ENCODE measurements at regions not wholly inside any gene's neighbourhood (a gene's known extent, or its start where the extent isn't known, plus 50 kb on each side); places are given as distances from the start of the nearest gene placed in this dataset.
"Not testable (repeated sequence)": the region's sequence is repeated elsewhere in the genome, so short reads cannot be mapped to it uniquely, and the experiment has no call there.

- no peak for DNase-seq (ENCODE audit: low read depth in 2 of 3, low spot score in 1 of 3)
Measured at GRCh38 chr9:26789959-26790358, 102.6 kb downstream of the CAAP1 start.

GRCh38 chr9:26786564-26786963, 106.0 kb downstream of the CAAP1 start:
- DNase-seq (ENCODE audit: low read depth in 2 of 3, low spot score in 1 of 3) = no peak

- no peak for DNase-seq (ENCODE audit: low read depth in 2 of 3, low spot score in 1 of 3)
Measured at GRCh38 chr9:26782899-26783298, 109.7 kb downstream of the CAAP1 start.

DNA sequence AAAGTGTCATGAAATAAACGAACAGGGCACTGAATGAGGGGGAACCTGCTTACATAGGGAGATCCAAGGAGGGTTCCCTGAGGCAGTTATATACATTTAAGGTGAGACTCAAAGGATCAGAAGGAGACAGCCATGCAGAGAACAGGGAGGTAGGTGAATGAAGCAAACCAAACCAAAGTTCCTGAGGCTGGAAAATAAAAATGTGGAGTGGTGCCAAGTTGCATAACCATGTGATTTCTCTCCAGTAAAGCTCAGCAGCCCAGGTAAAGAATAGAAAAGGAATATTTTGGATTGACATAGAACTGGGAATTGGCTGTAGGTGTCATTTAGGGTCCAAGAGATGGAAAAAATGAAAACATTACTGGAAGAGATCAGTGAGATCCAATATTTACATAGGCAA, 110.7 kb downstream of the CAAP1 start:
- no peak for DNase-seq (ENCODE audit: low read depth in 2 of 3, low spot score in 1 of 3)

- not testable (repeated sequence) for DNase-seq (ENCODE audit: low read depth in 2 of 3, low spot score in 1 of 3)
Measured at GRCh38 chr9:26780307-26780706, 112.3 kb downstream of the CAAP1 start.

DNA sequence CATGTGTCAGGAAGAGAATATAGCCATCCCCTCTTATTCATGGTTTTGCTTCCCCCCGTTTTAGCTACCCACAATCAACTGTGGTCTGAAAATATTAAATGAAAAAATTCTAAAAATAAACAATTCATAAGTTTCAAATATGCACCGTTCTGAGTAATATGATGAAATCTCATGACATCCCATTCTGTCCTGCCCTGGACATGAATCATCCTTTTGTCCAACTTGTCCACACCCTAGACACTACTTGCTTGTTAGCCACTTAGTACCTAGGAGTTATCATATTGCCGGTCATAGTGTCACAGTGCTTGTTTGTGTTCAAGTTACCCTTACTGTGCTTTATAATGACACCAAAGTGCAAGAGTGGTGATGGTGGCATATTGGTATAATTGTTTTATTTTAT, 113.5 kb downstream of the CAAP1 start:
- DNase-seq (ENCODE audit: low read depth in 2 of 3, low spot score in 1 of 3) = no peak

GRCh38 chr9:26775391-26775790, 117.2 kb downstream of the CAAP1 start:
- no peak for DNase-seq (ENCODE audit: low read depth in 2 of 3, low spot score in 1 of 3)

GRCh38 chr9:26773056-26773455, 119.5 kb downstream of the CAAP1 start:
- DNase-seq (ENCODE audit: low read depth in 2 of 3, low spot score in 1 of 3) = no peak

- DNase-seq (ENCODE audit: low read depth in 2 of 3, low spot score in 1 of 3) = no peak
Measured at GRCh38 chr9:26770821-26771220, 121.8 kb downstream of the CAAP1 start.

GRCh38 chr9:26768145-26768544, 124.5 kb downstream of the CAAP1 start:
- DNase-seq (ENCODE audit: low read depth in 2 of 3, low spot score in 1 of 3) = no peak

DNA sequence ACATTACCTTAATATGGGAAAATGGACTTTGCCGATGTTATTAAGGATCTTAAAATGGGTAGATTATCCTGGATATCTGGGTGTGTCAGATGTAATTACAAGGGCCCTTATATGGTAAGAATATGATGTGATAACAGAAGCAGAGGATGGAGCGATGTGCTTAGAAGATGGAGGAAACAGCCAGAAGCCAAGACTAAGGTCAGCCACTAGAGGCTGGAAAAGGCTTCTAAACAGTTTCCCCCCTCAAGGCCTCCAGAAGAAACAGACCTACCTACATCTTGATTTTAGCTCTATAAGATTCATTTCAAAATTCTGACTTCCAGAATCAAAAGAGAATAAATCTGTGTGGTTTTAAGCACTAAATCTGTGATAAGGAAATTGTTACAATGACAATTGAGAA, 131.9 kb downstream of the CAAP1 start:
- DNase-seq (ENCODE audit: low read depth in 2 of 3, low spot score in 1 of 3) = no peak

- DNase-seq (ENCODE audit: low read depth in 2 of 3, low spot score in 1 of 3) = no peak
Measured at GRCh38 chr9:26758655-26759054, 133.9 kb downstream of the CAAP1 start.

DNA sequence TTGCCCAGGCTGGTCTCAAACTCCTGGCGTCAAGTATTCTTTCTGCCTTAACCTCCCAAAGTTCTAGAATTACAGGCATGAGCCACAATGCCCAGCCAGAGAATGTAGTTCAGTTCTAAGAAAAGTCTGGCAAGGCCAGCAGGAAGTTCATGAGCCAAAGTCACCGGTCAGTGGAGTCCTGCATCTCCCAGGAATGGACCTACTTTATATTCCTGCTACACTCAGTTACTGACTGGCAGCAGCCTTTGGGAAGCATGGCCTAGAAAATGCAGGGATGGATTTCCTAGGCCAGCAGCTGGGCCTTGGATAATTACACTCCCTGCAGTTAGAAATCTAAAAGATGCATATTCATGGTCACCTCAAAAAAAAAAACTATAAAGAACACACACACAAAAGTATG, 135.7 kb downstream of the CAAP1 start:
- DNase-seq (ENCODE audit: low read depth in 2 of 3, low spot score in 1 of 3) = no peak

- no peak for DNase-seq (ENCODE audit: low read depth in 2 of 3, low spot score in 1 of 3)
Measured at GRCh38 chr9:26755476-26755875, 137.1 kb downstream of the CAAP1 start.

DNA sequence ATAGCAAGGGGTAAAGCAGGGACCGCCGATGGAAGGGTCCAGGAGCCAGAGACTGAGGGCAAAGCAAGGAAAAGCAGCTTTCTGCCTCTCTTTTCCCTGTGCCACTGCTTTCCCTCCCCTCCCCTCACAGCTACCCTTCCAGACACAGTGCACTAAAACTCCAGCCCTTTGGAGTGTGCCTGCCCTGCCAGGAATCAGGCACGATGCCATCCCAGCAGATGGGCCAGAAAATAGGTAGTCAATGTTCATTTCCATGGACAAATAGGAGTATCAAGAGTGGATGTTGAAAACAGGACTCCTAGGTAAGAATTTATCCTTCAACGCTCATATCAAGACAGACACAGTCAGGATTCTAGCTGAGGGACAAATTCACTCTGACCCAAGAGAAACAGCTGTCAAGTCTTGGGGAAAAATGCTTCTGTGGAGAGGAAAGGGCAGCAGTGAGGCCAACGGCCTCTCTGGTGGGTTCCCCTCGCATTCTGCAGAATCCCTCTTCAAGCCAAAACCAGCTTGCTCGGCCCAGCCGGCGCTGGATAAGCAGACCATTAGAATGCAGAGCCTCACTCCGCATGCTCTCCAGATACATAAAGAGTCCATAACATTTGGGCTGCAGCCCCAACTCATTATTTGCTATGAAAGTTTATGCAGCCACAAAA, 138.0 kb downstream of the CAAP1 start:
- DNase-seq (ENCODE audit: low read depth in 2 of 3, low spot score in 1 of 3) = no peak

DNA sequence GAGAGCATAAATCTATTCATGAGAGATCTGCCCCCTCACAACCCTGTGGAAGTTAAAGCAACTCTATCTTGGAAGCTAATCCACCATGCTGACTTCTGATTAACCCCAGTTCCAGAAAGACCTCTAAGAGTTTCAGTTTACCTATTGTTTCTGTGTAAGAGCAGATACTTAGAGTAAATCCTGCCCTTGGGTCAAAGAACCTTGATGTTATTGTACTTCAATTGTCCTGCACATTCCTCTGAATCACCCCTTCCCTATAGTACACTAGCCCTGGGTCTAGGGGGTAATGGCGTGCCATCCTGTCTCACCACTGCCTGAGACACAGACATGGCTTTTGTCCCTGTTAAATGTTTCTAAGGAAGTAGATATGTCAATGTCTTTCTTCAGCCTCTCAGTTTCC, 138.6 kb downstream of the CAAP1 start:
- DNase-seq (ENCODE audit: low read depth in 2 of 3, low spot score in 1 of 3) = no peak

- DNase-seq (ENCODE audit: low read depth in 2 of 3, low spot score in 1 of 3) = no peak
Measured at GRCh38 chr9:26750162-26750561, 142.4 kb downstream of the CAAP1 start.

- DNase-seq (ENCODE audit: low read depth in 2 of 3, low spot score in 1 of 3) = no peak
Measured at GRCh38 chr9:26748449-26749058, 144.0 kb downstream of the CAAP1 start.

- DNase-seq (ENCODE audit: low read depth in 2 of 3, low spot score in 1 of 3) = no peak
Measured at GRCh38 chr9:26747611-26748010, 145.0 kb downstream of the CAAP1 start.

GRCh38 chr9:26746357-26747072, 146.1 kb downstream of the CAAP1 start:
- DNase-seq (ENCODE audit: low read depth in 2 of 3, low spot score in 1 of 3) = no peak

GRCh38 chr9:26745111-26745510, 147.5 kb downstream of the CAAP1 start:
- no peak for DNase-seq (ENCODE audit: low read depth in 2 of 3, low spot score in 1 of 3)

DNA sequence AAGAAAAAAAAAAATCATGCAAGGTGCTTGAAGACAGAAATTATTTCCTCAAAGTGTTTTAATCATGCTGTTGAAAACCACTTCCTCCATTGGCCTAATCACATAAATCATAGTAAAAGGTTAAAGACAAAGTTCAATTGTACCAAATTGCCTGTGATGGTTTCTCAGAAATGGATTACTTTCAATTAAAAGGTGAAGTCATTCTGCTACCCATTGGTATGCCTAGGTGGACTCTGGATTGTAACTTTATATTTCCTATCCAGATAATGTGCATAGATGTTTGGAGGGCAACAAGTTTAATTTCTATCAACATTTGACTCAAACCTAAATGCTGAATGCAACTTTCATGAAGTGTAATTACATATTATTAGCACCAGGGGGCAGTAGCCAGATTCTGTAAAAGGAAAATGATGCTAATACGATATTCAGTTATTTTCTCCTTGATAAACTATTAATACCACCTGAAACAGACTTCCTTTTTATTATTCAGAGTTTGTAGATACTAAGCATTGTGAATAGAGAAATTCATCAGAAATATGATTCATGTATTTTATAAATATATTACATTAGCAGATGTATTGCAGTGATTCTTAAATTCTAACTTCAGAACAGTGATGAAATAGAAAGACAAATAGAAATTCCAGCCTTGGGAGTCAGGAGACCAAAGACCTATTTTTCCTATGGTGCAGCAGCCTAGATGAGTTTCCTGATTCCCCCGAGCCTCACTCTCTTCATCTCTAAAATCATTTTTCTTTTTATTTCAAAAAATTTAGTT, 148.2 kb downstream of the CAAP1 start:
- DNase-seq (ENCODE audit: low read depth in 2 of 3, low spot score in 1 of 3) = no peak

Measured in stimulated activated CD4-positive, alpha-beta T cell treated with anti-CD3 and anti-CD28 coated beads, Interleukin-12 subunit alpha, Interleukin-12 subunit beta, amount 100 ng/mL, for 48 hours (primary cell).